Mesothelial cell of epicardium (in vitro differentiated cells): ENCODE measurements at regions not wholly inside any gene's neighbourhood (a gene's known extent, or its start where the extent isn't known, plus 50 kb on each side); places are given as distances from the start of the nearest gene placed in this dataset.

Source experiments
- DNase-seq, 2 experiments: peaks; one replicate each; pipeline ENCODE4 v3.0.0; 2021; ENCODE audit warnings: low spot score in 2 of 2; ENCODE audit not compliant: unreplicated experiment in 2 of 2
- H3K27ac Mint-ChIP-seq: 2 replicates; pipeline ENCODE4 v1.8.0; 2021; ENCODE audit warnings: mixed read lengths
- H3K27me3 Mint-ChIP-seq: 2 replicates; pipeline ENCODE4 v1.8.0; 2021; ENCODE audit warnings: low read depth, mixed read lengths
- H3K36me3 Mint-ChIP-seq: 2 replicates; pipeline ENCODE4 v1.8.0; 2021; ENCODE audit warnings: mixed read lengths
- H3K4me1 Mint-ChIP-seq: 2 replicates; pipeline ENCODE4 v1.8.0; 2021; ENCODE audit warnings: mixed read lengths
- H3K4me3 Mint-ChIP-seq: 2 replicates; pipeline ENCODE4 v1.8.0; 2021; ENCODE audit warnings: mild to moderate bottlenecking, moderate library complexity, mixed read lengths
- H3K9me3 Mint-ChIP-seq: 2 replicates; pipeline ENCODE4 v1.8.0; 2021; ENCODE audit warnings: mixed read lengths
- TF ChIP-seq, protein P1 (sequence below): fragments of 200-600 bp; sonication (generic); IDR thresholded peaks from one replicate; pipeline ENCODE4 v1.5.0; 2021; ENCODE audit warnings: antibody characterized with exemption; ENCODE audit not compliant: unreplicated experiment

- DNase-seq: no peak
- Mint-ChIP-seq H3K4me3 (no peak overlapping the region), H3K27ac (no peak overlapping the region), H3K27me3 (no peaks in the 10 kb centered on the region), H3K36me3 (peaks cover 4% of the 10 kb centered on the region), H3K9me3 (peaks cover 26% of the 10 kb centered on the region), H3K4me1 (no peaks in the 10 kb centered on the region)
- TF ChIP-seq, protein P1, sequence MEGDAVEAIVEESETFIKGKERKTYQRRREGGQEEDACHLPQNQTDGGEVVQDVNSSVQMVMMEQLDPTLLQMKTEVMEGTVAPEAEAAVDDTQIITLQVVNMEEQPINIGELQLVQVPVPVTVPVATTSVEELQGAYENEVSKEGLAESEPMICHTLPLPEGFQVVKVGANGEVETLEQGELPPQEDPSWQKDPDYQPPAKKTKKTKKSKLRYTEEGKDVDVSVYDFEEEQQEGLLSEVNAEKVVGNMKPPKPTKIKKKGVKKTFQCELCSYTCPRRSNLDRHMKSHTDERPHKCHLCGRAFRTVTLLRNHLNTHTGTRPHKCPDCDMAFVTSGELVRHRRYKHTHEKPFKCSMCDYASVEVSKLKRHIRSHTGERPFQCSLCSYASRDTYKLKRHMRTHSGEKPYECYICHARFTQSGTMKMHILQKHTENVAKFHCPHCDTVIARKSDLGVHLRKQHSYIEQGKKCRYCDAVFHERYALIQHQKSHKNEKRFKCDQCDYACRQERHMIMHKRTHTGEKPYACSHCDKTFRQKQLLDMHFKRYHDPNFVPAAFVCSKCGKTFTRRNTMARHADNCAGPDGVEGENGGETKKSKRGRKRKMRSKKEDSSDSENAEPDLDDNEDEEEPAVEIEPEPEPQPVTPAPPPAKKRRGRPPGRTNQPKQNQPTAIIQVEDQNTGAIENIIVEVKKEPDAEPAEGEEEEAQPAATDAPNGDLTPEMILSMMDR: no peak
Observed at GRCh38 chr4:149933883-149934282, 118.2 kb upstream of the IQCM start.

DNA sequence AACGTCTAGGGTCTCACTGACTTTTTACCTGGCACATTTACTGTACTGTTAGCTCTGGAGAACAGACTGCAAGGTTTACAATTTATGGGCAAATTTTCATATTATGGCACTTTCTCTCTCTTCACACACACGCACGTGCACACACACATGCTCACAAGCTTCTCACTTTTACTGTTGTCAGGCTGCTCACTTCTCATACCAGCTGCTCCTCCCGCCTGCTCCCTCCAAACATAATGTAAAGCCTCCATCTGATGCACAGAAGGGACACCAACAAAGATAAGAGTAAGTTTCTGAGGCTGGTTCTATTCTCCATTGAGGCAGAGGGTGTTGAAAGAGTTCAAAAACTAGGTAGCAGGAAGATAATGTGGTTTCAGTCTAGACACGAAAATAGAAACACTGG lies 128.9 kb upstream of the DCLK2 start:
- H3K27me3 Mint-ChIP-seq: no peaks in the 10 kb centered on the region
- TF ChIP-seq, protein P1: no peak
- no peak for DNase-seq
- no peaks in the 10 kb centered on the region for H3K9me3 Mint-ChIP-seq
- no peaks in the 10 kb centered on the region for H3K4me1 Mint-ChIP-seq
- H3K4me3 Mint-ChIP-seq: no peak overlapping the region
- H3K27ac Mint-ChIP-seq: no peak overlapping the region
- no peaks in the 10 kb centered on the region for H3K36me3 Mint-ChIP-seq

DNA sequence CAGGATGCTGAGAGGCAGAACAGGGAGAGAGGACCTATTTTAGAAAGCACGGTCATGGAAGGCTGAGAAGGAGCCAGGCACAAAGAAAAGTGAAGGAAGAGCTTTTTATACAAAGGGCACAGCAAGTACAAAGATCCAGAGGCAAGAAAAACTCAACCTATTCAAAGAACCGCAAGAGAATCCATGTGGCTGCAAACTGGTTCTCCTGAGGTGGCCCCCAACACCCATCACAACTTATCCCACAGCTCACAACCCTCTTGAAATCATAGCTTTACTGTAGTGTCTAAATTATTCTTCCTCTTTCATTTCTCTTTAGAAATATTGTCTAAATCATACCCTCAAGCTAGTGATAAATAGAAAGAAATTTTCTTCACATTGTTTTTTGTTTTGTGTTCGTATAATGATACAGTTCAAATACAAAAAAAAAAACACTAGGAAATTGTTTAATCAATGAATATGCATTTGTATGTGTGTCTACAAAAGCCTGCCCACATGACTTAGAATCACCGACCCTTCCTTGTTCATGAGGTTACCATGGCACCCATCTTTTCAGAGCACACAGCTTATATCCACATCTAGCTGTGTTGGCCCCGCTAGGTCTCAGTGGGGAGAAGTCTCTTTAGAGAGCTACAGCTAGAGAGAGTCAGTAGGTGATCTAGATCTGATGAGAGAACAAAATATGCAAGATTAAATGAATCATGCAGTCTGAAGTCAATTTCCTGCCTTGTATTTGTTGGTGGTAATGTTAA lies 126.9 kb upstream of the DCLK2 start:
- DNase-seq: no peak
- H3K27me3 Mint-ChIP-seq: no peaks in the 10 kb centered on the region
- peaks cover 8% of the 10 kb centered on the region for H3K4me1 Mint-ChIP-seq
- TF ChIP-seq, protein P1: no peak
- no peak overlapping the region for H3K4me3 Mint-ChIP-seq
- H3K9me3 Mint-ChIP-seq: no peaks in the 10 kb centered on the region
- no peaks in the 10 kb centered on the region for H3K36me3 Mint-ChIP-seq
- H3K27ac Mint-ChIP-seq: no peak overlapping the region

DNA sequence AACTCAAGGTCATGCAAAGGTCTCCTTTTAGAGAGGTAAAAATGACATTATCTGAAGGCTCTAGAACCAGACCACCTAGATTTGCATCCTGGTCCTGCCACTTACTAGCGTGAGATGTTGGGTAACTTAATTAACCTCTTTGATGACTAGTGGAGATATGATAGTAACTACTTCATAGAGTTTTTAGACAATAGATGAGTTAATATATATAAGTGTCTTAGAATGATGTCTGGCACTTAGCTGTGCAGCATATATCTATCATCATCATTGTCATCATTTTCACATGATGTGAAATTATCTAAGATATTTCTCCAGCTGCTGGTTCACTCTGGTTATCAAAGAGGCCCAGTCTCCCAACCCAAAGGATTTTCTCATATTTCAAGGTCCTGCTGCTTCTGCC lies 126.1 kb upstream of the DCLK2 start:
- H3K4me1 Mint-ChIP-seq: peaks cover 11% of the 10 kb centered on the region
- H3K27ac Mint-ChIP-seq: no peak overlapping the region
- no peak overlapping the region for H3K4me3 Mint-ChIP-seq
- no peaks in the 10 kb centered on the region for H3K9me3 Mint-ChIP-seq
- TF ChIP-seq, protein P1: no peak
- H3K27me3 Mint-ChIP-seq: no peaks in the 10 kb centered on the region
- no peaks in the 10 kb centered on the region for H3K36me3 Mint-ChIP-seq
- no peak for DNase-seq

- Mint-ChIP-seq H3K27me3 (no peaks in the 10 kb centered on the region), H3K4me3 (no peak overlapping the region), H3K27ac (no peak overlapping the region), H3K4me1 (peaks cover 11% of the 10 kb centered on the region), H3K36me3 (no peaks in the 10 kb centered on the region), H3K9me3 (peaks cover under 1% of the 10 kb centered on the region)
- TF ChIP-seq, protein P1: no peak
- no peak for DNase-seq
Observed at GRCh38 chr4:149952716-149953115, 125.5 kb upstream of the DCLK2 start.
